Activated B cell treated with CpG ODN at 0.5 μM for 24 hours (primary cell): ENCODE measurements at regions not wholly inside any gene's neighbourhood (a gene's known extent, or its start where the extent isn't known, plus 50 kb on each side); places are given as distances from the start of the nearest gene placed in this dataset.

Experiments
- ATAC-seq: fragments of 200-7000 bp; cut with Tn5 transposase; one replicate; pipeline ENCODE4 v1.10.0; 2021; ENCODE audit warnings: low read depth, mild to moderate bottlenecking, moderate library complexity
- CTCF ChIA-PET: fragments of 350-600 bp; sonication (Branson Sonifier 250); formaldehyde crosslinking; loops from one replicate; lab custom pipeline; 2021; ENCODE audit warnings: antibody characterized with exemption; lab: Charles Lee
- POLR2A ChIA-PET: fragments of 350-600 bp; sonication (Branson Sonifier 250); formaldehyde crosslinking; loops from one replicate; lab custom pipeline; 2021; ENCODE audit warnings: antibody characterized with exemption; lab: Charles Lee
- DNase-seq: peaks from one replicate; pipeline ENCODE4 v3.0.0; 2022
- H3K27ac Mint-ChIP-seq: one replicate; pipeline ENCODE4 v1.8.0; 2020; ENCODE audit warnings: mixed read lengths
- H3K27me3 Mint-ChIP-seq: one replicate; pipeline ENCODE4 v1.8.0; 2021; ENCODE audit warnings: mixed read lengths
- H3K36me3 Mint-ChIP-seq: one replicate; pipeline ENCODE4 v1.8.0; 2021; ENCODE audit warnings: low read depth, mixed read lengths
- H3K4me1 Mint-ChIP-seq: one replicate; pipeline ENCODE4 v1.8.0; 2021; ENCODE audit warnings: mixed read lengths
- H3K4me3 Mint-ChIP-seq: one replicate; pipeline ENCODE4 v1.8.0; 2020; ENCODE audit warnings: mild to moderate bottlenecking, mixed read lengths
- H3K9me3 Mint-ChIP-seq: one replicate; pipeline ENCODE4 v1.8.0; 2020; ENCODE audit warnings: mixed read lengths
- CTCF ChIP-seq: fragments of 200-600 bp; IDR thresholded peaks from one replicate; pipeline ENCODE4 v1.8.0; 2022; ENCODE audit warnings: antibody characterized with exemption, mild to moderate bottlenecking
- intact Hi-C: fragments of 100-400 bp; cut with micrococcal nuclease; formaldehyde crosslinking; loops from one replicate; pipeline ENCODE4 v1.15.1; 2024

GRCh38 chr6:156376091-156376490, 401.1 kb upstream of the ARID1B start:
- ChIA-PET CTCF (no interaction called here), POLR2A (no interaction called here)
- ATAC-seq (no peak), DNase-seq (no peak)
- no peaks in the 10 kb centered on the region for H3K27me3 Mint-ChIP-seq
- H3K27ac Mint-ChIP-seq, result no peak overlapping the region
- intact Hi-C loops, result no loop called here
- TF ChIP-seq CTCF, result no peak
- H3K36me3 Mint-ChIP-seq, result no peaks in the 10 kb centered on the region
- H3K4me1 Mint-ChIP-seq, result peaks cover 12% of the 10 kb centered on the region
- H3K9me3 Mint-ChIP-seq, result no peaks in the 10 kb centered on the region
- H3K4me3 Mint-ChIP-seq, result no peak overlapping the region

- Mint-ChIP-seq H3K27me3 (peaks cover 2% of the 10 kb centered on the region), H3K4me1 (peaks cover 12% of the 10 kb centered on the region), H3K27ac (no peak overlapping the region), H3K4me3 (no peak overlapping the region), H3K36me3 (peaks cover 10% of the 10 kb centered on the region), H3K9me3 (no peaks in the 10 kb centered on the region)
- DNase-seq (no peak), ATAC-seq (no peak)
- CTCF ChIA-PET, result no interaction called here
- no peak for TF ChIP-seq CTCF
- POLR2A ChIA-PET, result interaction anchor here (0.6 kb wide), 1 partner anchor 204 kb away, joined by 3 read pairs; no protein-coding TSS in a partner anchor
- intact Hi-C loops, result no loop called here
Measured at GRCh38 chr6:156359912-156360311, 417.3 kb upstream of the ARID1B start.

GRCh38 chr6:156352861-156353260, 424.3 kb upstream of the ARID1B start:
- H3K36me3 Mint-ChIP-seq, result peaks cover 10% of the 10 kb centered on the region
- no peak overlapping the region for H3K27ac Mint-ChIP-seq
- H3K9me3 Mint-ChIP-seq, result no peaks in the 10 kb centered on the region
- peaks cover 13% of the 10 kb centered on the region for H3K4me1 Mint-ChIP-seq
- TF ChIP-seq CTCF, result no peak
- peaks cover 7% of the 10 kb centered on the region for H3K27me3 Mint-ChIP-seq
- intact Hi-C loops, result no loop called here
- ATAC-seq (no peak), DNase-seq (no peak)
- no peak overlapping the region for H3K4me3 Mint-ChIP-seq
- ChIA-PET POLR2A (no interaction called here), CTCF (no interaction called here)

- peaks cover 6% of the 10 kb centered on the region for H3K27me3 Mint-ChIP-seq
- H3K9me3 Mint-ChIP-seq, result no peaks in the 10 kb centered on the region
- ChIA-PET POLR2A (no interaction called here), CTCF (no interaction called here)
- no peak overlapping the region for H3K4me3 Mint-ChIP-seq
- H3K36me3 Mint-ChIP-seq, result peaks cover 4% of the 10 kb centered on the region
- no peak for TF ChIP-seq CTCF
- H3K27ac Mint-ChIP-seq, result no peak overlapping the region
- H3K4me1 Mint-ChIP-seq, result peaks cover 18% of the 10 kb centered on the region
- ATAC-seq (no peak), DNase-seq (no peak)
- intact Hi-C loops, result no loop called here
Measured at GRCh38 chr6:156351346-156351966, 425.7 kb upstream of the ARID1B start.

GRCh38 chr6:156350337-156350736, 426.8 kb upstream of the ARID1B start:
- intact Hi-C loops, result no loop called here
- ATAC-seq (no peak), DNase-seq (no peak)
- Mint-ChIP-seq H3K27ac (no peak overlapping the region), H3K9me3 (no peaks in the 10 kb centered on the region), H3K4me1 (peaks cover 18% of the 10 kb centered on the region), H3K36me3 (peaks cover under 1% of the 10 kb centered on the region), H3K4me3 (no peak overlapping the region), H3K27me3 (peaks cover 6% of the 10 kb centered on the region)
- TF ChIP-seq CTCF, result no peak
- ChIA-PET POLR2A (no interaction called here), CTCF (no interaction called here)
